ENCODE measurements at regions not wholly inside any gene's neighbourhood (a gene's known extent, or its start where the extent isn't known, plus 50 kb on each side); places are given as distances from the start of the nearest gene placed in this dataset.

GRCh38 chr7:115332691-115333090 lies 410.8 kb downstream of the MDFIC start:
- TF ChIP-seq POLR2A (IDR thresholded peaks at IDR 0.05; ENCODE audit: low read length), result no peak
- no peak for TF ChIP-seq GATA1 (IDR thresholded peaks at IDR 0.05; ENCODE audit: low read depth, low read length)

All from erythroblast (primary cell).